Amniotic stem cell (primary cell): ENCODE measurements at regions not wholly inside any gene's neighbourhood (a gene's known extent, or its start where the extent isn't known, plus 50 kb on each side); places are given as distances from the start of the nearest gene placed in this dataset.

ENCODE experiments used
- DNase-seq: peaks from one replicate; lab custom pipeline; 2025; lab: John Stamatoyannopoulos, UW

GRCh38 chr15:101551696-101552591, 62.4 kb upstream of the PCSK6 start:
- DNase-seq: no peak

- DNase-seq: no peak
These were observed 60.6 kb upstream of the PCSK6 start for GRCh38 chr15:101550124-101550523.

GRCh38 chr15:101549647-101550046, 60.1 kb upstream of the PCSK6 start:
- DNase-seq: no peak

GRCh38 chr15:101547737-101548136, 58.2 kb upstream of the PCSK6 start:
- no peak for DNase-seq

- no peak for DNase-seq
These were observed 56.3 kb upstream of the PCSK6 start for GRCh38 chr15:101545548-101546505.

- DNase-seq: no peak
These were observed 55.1 kb upstream of the PCSK6 start for GRCh38 chr15:101544613-101544945.

- no peak for DNase-seq
These were observed 54.6 kb upstream of the PCSK6 start for GRCh38 chr15:101543926-101544612.

- DNase-seq: no peak
These were observed 53.9 kb upstream of the PCSK6 start for GRCh38 chr15:101543431-101543830.

GRCh38 chr15:101543026-101543390, 53.5 kb upstream of the PCSK6 start:
- no peak for DNase-seq

- DNase-seq: peak; percentile 10
These were observed 53.0 kb upstream of the PCSK6 start for GRCh38 chr15:101542306-101543025.

GRCh38 chr15:101541501-101542292, 52.2 kb upstream of the PCSK6 start:
- no peak for DNase-seq

GRCh38 chr15:101540480-101541239, 51.2 kb upstream of the PCSK6 start:
- no peak for DNase-seq

- no peak for DNase-seq
These were observed 50.4 kb upstream of the PCSK6 start for GRCh38 chr15:101539930-101540329.

- no peak for DNase-seq
These were observed 50.0 kb upstream of the PCSK6 start for GRCh38 chr15:101539492-101539891.
